Spleen (tissue), 7 donors: ENCODE measurements at regions not wholly inside any gene's neighbourhood (a gene's known extent, or its start where the extent isn't known, plus 50 kb on each side); places are given as distances from the start of the nearest gene placed in this dataset.

Experiments used
- CTCF ChIP-seq, 11 experiments: fragments of 200-600 bp in 7 of 11; fragments of 450-650 bp in 4 of 11; sonication (generic) in 4 of 11; IDR thresholded peaks in 8 of 11; conservative IDR thresholded peaks in 3 of 11; 1 replicate in 7 of 11; 2 replicates in 4 of 11; pipeline versions ENCODE4 v1.4.0 to v1.8.0; 2016 to 2021; ENCODE audit warnings: antibody characterized with exemption in 11 of 11, inconsistent platforms in 4 of 11, mild to moderate bottlenecking in 1 of 11
- POLR2A ChIP-seq, 3 donors: fragments of 450-650 bp; IDR thresholded peaks; one replicate each; pipeline ENCODE4 v1.5.1; 2017; ENCODE audit warnings: antibody characterized with exemption in 3 of 3, mild to moderate bottlenecking in 1 of 3
- POLR2AphosphoS5 ChIP-seq, 3 donors: sonication (generic); formaldehyde crosslinking; IDR thresholded peaks; one replicate each; pipeline ENCODE4 v1.5.1; 2017; ENCODE audit warnings: antibody characterized with exemption in 3 of 3
- donor health status: DM: no; HTN: no; CAD: no; lungs with moderate emphysema.
- donor health status: DM: no; HTN: no; CAD: no.
- donor health status: DM: no; HTN: no; CAD: no.

GRCh38 chr5:133845271-133845670, 123.2 kb downstream of the C5orf15 start:
- TF ChIP-seq POLR2AphosphoS5 (IDR thresholded peaks at IDR 0.05) (no peak), POLR2A (IDR thresholded peaks at IDR 0.05) (no peak), CTCF (IDR thresholded peaks at IDR 0.05 in 8 of 11, conservative IDR thresholded peaks at IDR 0.05 in 3 of 11) (no peak)
